ENCODE measurements at regions not wholly inside any gene's neighbourhood (a gene's known extent, or its start where the extent isn't known, plus 50 kb on each side); places are given as distances from the start of the nearest gene placed in this dataset.

GRCh38 chr6:74857157-74857556, 348.7 kb downstream of the COL12A1 start:
- TF ChIP-seq, protein P1, sequence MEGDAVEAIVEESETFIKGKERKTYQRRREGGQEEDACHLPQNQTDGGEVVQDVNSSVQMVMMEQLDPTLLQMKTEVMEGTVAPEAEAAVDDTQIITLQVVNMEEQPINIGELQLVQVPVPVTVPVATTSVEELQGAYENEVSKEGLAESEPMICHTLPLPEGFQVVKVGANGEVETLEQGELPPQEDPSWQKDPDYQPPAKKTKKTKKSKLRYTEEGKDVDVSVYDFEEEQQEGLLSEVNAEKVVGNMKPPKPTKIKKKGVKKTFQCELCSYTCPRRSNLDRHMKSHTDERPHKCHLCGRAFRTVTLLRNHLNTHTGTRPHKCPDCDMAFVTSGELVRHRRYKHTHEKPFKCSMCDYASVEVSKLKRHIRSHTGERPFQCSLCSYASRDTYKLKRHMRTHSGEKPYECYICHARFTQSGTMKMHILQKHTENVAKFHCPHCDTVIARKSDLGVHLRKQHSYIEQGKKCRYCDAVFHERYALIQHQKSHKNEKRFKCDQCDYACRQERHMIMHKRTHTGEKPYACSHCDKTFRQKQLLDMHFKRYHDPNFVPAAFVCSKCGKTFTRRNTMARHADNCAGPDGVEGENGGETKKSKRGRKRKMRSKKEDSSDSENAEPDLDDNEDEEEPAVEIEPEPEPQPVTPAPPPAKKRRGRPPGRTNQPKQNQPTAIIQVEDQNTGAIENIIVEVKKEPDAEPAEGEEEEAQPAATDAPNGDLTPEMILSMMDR (IDR thresholded peaks at IDR 0.05), result no peak
- no peak for TF ChIP-seq POLR2A (IDR thresholded peaks at IDR 0.05)
